HEK293 (cell line): ENCODE measurements at regions not wholly inside any gene's neighbourhood (a gene's known extent, or its start where the extent isn't known, plus 50 kb on each side); places are given as distances from the start of the nearest gene placed in this dataset.

ENCODE experiments used
- CTCF ChIA-PET: fragments of 350-600 bp; formaldehyde crosslinking; extraction: SDS; loops from one replicate; lab custom pipeline; 2021; ENCODE audit warnings: antibody characterized with exemption; lab: Yijun Ruan, JAX
- POLR2A ChIA-PET: fragments of 300-600 bp; formaldehyde crosslinking; extraction: SDS; loops from one replicate; lab custom pipeline; 2020; ENCODE audit warnings: antibody characterized with exemption, inconsistent platforms; lab: Yijun Ruan, JAX
- H3K27ac ChIP-seq: fragments of 200-500 bp; sonication (Bioruptor generic); 2 replicates; pipeline ENCODE4 v1.5.1; 2014; ENCODE audit warnings: low read depth, low read length, control low read depth, inconsistent platforms; ENCODE audit errors: extremely low read depth
- H3K36me3 ChIP-seq, 2 experiments: fragments of 200-500 bp in 1 of 2; sonication (Bioruptor generic) in 1 of 2; 1 replicate in 1 of 2; 2 replicates in 1 of 2; pipeline ENCODE4 v1.5.1; 2014 to 2017; ENCODE audit warnings: inconsistent platforms in 2 of 2, low read length in 2 of 2; ENCODE audit not compliant: control insufficient read depth in 2 of 2, insufficient read depth in 1 of 2
- H3K4me1 ChIP-seq: fragments of 200-500 bp; sonication (Bioruptor generic); 2 replicates; pipeline ENCODE4 v1.5.1; 2014; ENCODE audit warnings: mild to moderate bottlenecking, low read length, inconsistent platforms; ENCODE audit not compliant: control insufficient read depth, insufficient read depth
- H3K4me3 ChIP-seq: 2 replicates; pipeline ENCODE4 v1.5.1; 2011; ENCODE audit warnings: low read depth, mild to moderate bottlenecking, control low read depth, low read length, moderate library complexity
- H3K9me3 ChIP-seq: fragments of 200-500 bp; sonication (Bioruptor generic); 2 replicates; pipeline ENCODE4 v1.5.1; 2014; ENCODE audit warnings: low read depth, low read length, inconsistent platforms; ENCODE audit not compliant: control insufficient read depth, insufficient read depth
- ATF2 ChIP-seq: fragments of 450-650 bp; formaldehyde crosslinking; IDR thresholded peaks from 2 replicates; pipeline ENCODE4 v1.5.1; 2016; ENCODE audit warnings: missing biosample characterization, missing genetic modification characterization, low read depth
- ZBTB17 ChIP-seq: fragments of 450-650 bp; formaldehyde crosslinking; IDR thresholded peaks from 2 replicates; pipeline ENCODE4 v1.5.1; 2016; ENCODE audit warnings: missing biosample characterization, missing genetic modification characterization
- ZNF114 ChIP-seq: fragments of 450-650 bp; formaldehyde crosslinking; IDR thresholded peaks from 2 replicates; pipeline ENCODE4 v1.5.0; 2017; ENCODE audit warnings: missing biosample characterization, missing genetic modification characterization
- ZNF132 ChIP-seq: fragments of 450-650 bp; formaldehyde crosslinking; IDR thresholded peaks from 2 replicates; pipeline ENCODE4 v1.5.1; 2017; ENCODE audit warnings: missing biosample characterization, missing genetic modification characterization, borderline replicate concordance
- ZNF214 ChIP-seq: fragments of 450-650 bp; formaldehyde crosslinking; IDR thresholded peaks from 2 replicates; pipeline ENCODE4 v1.5.1; 2017; ENCODE audit warnings: missing biosample characterization, mild to moderate bottlenecking, missing genetic modification characterization, borderline replicate concordance
- ZNF366 ChIP-seq: fragments of 450-650 bp; formaldehyde crosslinking; conservative IDR thresholded peaks from 2 replicates; pipeline ENCODE4 v1.5.1; 2016; ENCODE audit warnings: missing biosample characterization, missing genetic modification characterization
- ZNF426 ChIP-seq: fragments of 450-650 bp; formaldehyde crosslinking; IDR thresholded peaks from 2 replicates; pipeline ENCODE4 v1.5.1; 2017; ENCODE audit warnings: missing biosample characterization, missing genetic modification characterization, mild to moderate bottlenecking, inconsistent platforms, moderate library complexity
- ZNF571 ChIP-seq: fragments of 450-650 bp; formaldehyde crosslinking; IDR thresholded peaks from 2 replicates; pipeline ENCODE4 v1.5.0; 2017; ENCODE audit warnings: missing biosample characterization, missing genetic modification characterization
- ZNF623 ChIP-seq: fragments of 450-650 bp; formaldehyde crosslinking; IDR thresholded peaks from 2 replicates; pipeline ENCODE4 v1.5.1; 2016; ENCODE audit warnings: missing biosample characterization, missing genetic modification characterization
- ZNF626 ChIP-seq: fragments of 450-650 bp; sonication (Bioruptor Pico); formaldehyde crosslinking; IDR thresholded peaks from 2 replicates; pipeline ENCODE4 v1.5.1; 2018; ENCODE audit warnings: missing biosample characterization, missing genetic modification characterization, inconsistent platforms
- ZSCAN23 ChIP-seq: fragments of 450-650 bp; formaldehyde crosslinking; IDR thresholded peaks from 2 replicates; pipeline ENCODE4 v1.5.1; 2016; ENCODE audit warnings: missing biosample characterization, missing genetic modification characterization
- TF ChIP-seq, protein P1 (sequence below): fragments of 450-650 bp; formaldehyde crosslinking; IDR thresholded peaks from 2 replicates; pipeline ENCODE4 v1.5.1; 2016; ENCODE audit warnings: missing biosample characterization, missing genetic modification characterization, borderline replicate concordance
- TF ChIP-seq, protein P2 (sequence below): fragments of 450-650 bp; formaldehyde crosslinking; IDR thresholded peaks from 2 replicates; pipeline ENCODE4 v1.5.1; 2016; ENCODE audit warnings: missing biosample characterization, missing genetic modification characterization

- no peak overlapping the region for H3K4me3 ChIP-seq
- no peak overlapping the region for H3K27ac ChIP-seq
- no peaks in the 10 kb centered on the region for H3K9me3 ChIP-seq
- ChIA-PET CTCF (interaction anchor here (0.5 kb wide), 1 partner anchor 39 kb away, joined by 3 read pairs; no protein-coding TSS in a partner anchor), POLR2A (no interaction called here)
- no peaks in the 10 kb centered on the region for H3K36me3 ChIP-seq
- H3K4me1 ChIP-seq = no peaks in the 10 kb centered on the region
- no peak for TF ChIP-seq ZNF114 (tag by site-specific recombination)
- peak; percentile 20; the same call in 1 of the 2 replicates for TF ChIP-seq ZNF426 (tag by site-specific recombination)
Observed at GRCh38 chr2:102992607-102993006, 230.8 kb downstream of the TMEM182 start.

DNA sequence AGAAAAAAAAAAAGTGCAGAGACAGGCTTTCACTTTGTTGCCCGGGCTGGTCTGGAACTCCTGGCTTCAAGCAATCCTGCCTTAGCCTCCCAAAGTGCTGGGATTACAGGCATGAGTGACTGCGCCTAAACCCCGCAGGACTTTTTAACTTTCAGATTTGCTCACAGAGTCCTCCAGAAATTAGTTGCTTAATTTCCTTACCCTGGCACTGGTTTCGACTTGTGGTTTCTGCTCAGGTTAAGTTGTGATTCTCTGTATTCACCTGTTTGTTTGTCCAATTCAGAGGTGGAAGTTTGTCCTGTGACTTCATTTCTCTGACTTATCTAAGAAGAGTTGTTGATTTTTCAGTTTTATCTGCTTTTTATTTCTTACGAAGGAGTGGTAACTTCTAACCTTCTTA lies 238.1 kb downstream of the TMEM182 start:
- POLR2A ChIA-PET = no interaction called here
- no peaks in the 10 kb centered on the region for H3K36me3 ChIP-seq
- CTCF ChIA-PET = no interaction called here

DNA sequence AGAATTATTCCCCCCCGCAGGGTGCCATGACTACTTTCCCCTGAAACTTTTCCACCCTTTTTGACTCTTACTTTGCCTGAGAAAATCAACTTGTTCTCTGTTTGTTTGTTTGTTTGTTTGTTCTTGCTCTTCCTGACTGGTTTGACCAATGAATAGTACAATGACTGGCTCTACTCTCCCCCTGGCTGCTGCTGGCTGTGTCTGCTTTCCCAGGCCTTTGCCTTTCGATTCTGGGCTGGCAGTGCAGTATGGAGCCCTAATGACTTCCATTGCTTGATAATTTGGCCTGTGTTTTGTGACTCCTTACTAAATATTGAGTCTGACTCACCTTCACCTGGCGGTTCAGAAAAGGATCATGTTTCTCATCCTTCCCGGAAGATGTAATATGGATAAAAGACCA lies 241.1 kb downstream of the TMEM182 start:
- POLR2A ChIA-PET = no interaction called here
- H3K27ac ChIP-seq = no peak overlapping the region
- H3K9me3 ChIP-seq = no peaks in the 10 kb centered on the region
- no peaks in the 10 kb centered on the region for H3K4me1 ChIP-seq
- H3K36me3 ChIP-seq = no peaks in the 10 kb centered on the region
- TF ChIP-seq, protein P1, sequence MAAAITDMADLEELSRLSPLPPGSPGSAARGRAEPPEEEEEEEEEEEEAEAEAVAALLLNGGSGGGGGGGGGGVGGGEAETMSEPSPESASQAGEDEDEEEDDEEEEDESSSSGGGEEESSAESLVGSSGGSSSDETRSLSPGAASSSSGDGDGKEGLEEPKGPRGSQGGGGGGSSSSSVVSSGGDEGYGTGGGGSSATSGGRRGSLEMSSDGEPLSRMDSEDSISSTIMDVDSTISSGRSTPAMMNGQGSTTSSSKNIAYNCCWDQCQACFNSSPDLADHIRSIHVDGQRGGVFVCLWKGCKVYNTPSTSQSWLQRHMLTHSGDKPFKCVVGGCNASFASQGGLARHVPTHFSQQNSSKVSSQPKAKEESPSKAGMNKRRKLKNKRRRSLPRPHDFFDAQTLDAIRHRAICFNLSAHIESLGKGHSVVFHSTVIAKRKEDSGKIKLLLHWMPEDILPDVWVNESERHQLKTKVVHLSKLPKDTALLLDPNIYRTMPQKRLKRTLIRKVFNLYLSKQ (tag by site-specific recombination) = no peak
- TF ChIP-seq ATF2 (tag by site-specific recombination) = no peak
- no peak for TF ChIP-seq ZNF214 (tag by site-specific recombination)
- CTCF ChIA-PET = no interaction called here
- no peak overlapping the region for H3K4me3 ChIP-seq

More for the DNA sequence above, 238.1 kb downstream of the TMEM182 start:
- Histone ChIP-seq H3K4me1 (no peaks in the 10 kb centered on the region), H3K9me3 (no peaks in the 10 kb centered on the region), H3K4me3 (no peak overlapping the region), H3K27ac (no peak overlapping the region)
- TF ChIP-seq ZNF626 (tag by site-specific recombination) = no peak

DNA sequence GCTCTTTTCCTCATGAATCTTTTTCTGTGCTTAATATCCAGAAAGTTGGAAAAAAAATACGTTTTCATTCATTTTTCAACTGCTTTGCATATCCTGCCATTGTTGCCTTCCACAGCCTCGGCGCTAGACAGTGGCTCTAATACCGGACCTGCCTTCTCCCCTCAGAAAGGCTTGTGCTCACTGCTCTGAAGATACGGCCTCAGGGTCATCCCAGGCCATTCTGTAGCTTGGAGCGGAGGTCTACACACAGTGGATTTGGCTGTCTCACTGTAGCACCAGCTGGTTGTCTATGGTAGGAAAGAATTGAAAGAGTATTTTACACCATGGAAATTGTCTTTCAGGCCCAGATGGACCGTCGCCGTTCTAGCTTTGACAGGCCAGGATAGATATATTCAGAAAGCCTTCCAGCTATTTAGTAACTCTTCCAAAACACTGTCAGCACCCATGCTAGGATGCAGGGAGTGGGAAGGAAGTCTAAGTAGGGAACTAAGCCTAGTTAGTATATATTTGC lies 242.0 kb downstream of the TMEM182 start:
- H3K4me3 ChIP-seq = no peak overlapping the region
- no peak overlapping the region for H3K27ac ChIP-seq
- H3K9me3 ChIP-seq = no peaks in the 10 kb centered on the region
- POLR2A ChIA-PET = no interaction called here
- no peak for TF ChIP-seq ZNF366 (tag by site-specific recombination)
- no peak for TF ChIP-seq ZBTB17
- TF ChIP-seq ZSCAN23 (tag by site-specific recombination) = no peak
- TF ChIP-seq, protein P2, sequence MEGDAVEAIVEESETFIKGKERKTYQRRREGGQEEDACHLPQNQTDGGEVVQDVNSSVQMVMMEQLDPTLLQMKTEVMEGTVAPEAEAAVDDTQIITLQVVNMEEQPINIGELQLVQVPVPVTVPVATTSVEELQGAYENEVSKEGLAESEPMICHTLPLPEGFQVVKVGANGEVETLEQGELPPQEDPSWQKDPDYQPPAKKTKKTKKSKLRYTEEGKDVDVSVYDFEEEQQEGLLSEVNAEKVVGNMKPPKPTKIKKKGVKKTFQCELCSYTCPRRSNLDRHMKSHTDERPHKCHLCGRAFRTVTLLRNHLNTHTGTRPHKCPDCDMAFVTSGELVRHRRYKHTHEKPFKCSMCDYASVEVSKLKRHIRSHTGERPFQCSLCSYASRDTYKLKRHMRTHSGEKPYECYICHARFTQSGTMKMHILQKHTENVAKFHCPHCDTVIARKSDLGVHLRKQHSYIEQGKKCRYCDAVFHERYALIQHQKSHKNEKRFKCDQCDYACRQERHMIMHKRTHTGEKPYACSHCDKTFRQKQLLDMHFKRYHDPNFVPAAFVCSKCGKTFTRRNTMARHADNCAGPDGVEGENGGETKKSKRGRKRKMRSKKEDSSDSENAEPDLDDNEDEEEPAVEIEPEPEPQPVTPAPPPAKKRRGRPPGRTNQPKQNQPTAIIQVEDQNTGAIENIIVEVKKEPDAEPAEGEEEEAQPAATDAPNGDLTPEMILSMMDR (tag by site-specific recombination) = no peak
- TF ChIP-seq ZNF132 (tag by site-specific recombination) = no peak
- no peak for TF ChIP-seq ZNF623 (tag by site-specific recombination)
- no peak for TF ChIP-seq ZNF571
- TF ChIP-seq, all 188 proteins: peak for 0
- no peaks in the 10 kb centered on the region for H3K36me3 ChIP-seq
- CTCF ChIA-PET = interaction anchor here (0.6 kb wide), 1 partner anchor 553 kb away, joined by 3 read pairs; no protein-coding TSS in a partner anchor
- H3K4me1 ChIP-seq = no peaks in the 10 kb centered on the region
